AG09319 (cell line): ENCODE measurements at regions not wholly inside any gene's neighbourhood (a gene's known extent, or its start where the extent isn't known, plus 50 kb on each side); places are given as distances from the start of the nearest gene placed in this dataset.

Experiments
- DNase-seq: peaks from one replicate; pipeline ENCODE4 v3.0.0-alpha.2; 2010; ENCODE audit warnings: low read depth; ENCODE audit errors: extremely low read depth
- TF ChIP-seq, protein P1 (sequence below): IDR thresholded peaks from 2 replicates; pipeline ENCODE4 v1.5.1; 2011; ENCODE audit warnings: low read depth, mild to moderate bottlenecking, inconsistent platforms, low read length, moderate library complexity

DNA sequence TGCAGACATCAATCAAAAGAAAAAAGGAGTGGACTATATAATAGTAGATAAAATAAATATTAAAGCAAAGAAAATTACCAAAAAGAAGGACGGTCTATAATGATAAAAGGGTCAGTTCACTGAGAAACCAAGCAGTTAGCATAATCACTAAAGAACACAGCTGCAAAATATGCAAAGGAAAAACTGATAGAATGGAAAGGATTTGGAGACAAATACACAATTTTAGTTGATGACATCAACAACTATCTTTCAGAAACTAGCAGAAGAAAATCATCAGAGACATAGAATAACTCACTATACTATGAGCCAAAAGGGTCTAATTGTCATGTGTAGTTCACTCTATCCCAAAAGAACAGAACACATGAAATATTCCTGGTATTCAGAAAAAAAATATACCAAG is 316.4 kb upstream of the IGFBP3 start:
- DNase-seq, result no peak
- TF ChIP-seq, protein P1, sequence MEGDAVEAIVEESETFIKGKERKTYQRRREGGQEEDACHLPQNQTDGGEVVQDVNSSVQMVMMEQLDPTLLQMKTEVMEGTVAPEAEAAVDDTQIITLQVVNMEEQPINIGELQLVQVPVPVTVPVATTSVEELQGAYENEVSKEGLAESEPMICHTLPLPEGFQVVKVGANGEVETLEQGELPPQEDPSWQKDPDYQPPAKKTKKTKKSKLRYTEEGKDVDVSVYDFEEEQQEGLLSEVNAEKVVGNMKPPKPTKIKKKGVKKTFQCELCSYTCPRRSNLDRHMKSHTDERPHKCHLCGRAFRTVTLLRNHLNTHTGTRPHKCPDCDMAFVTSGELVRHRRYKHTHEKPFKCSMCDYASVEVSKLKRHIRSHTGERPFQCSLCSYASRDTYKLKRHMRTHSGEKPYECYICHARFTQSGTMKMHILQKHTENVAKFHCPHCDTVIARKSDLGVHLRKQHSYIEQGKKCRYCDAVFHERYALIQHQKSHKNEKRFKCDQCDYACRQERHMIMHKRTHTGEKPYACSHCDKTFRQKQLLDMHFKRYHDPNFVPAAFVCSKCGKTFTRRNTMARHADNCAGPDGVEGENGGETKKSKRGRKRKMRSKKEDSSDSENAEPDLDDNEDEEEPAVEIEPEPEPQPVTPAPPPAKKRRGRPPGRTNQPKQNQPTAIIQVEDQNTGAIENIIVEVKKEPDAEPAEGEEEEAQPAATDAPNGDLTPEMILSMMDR, result no peak

DNA sequence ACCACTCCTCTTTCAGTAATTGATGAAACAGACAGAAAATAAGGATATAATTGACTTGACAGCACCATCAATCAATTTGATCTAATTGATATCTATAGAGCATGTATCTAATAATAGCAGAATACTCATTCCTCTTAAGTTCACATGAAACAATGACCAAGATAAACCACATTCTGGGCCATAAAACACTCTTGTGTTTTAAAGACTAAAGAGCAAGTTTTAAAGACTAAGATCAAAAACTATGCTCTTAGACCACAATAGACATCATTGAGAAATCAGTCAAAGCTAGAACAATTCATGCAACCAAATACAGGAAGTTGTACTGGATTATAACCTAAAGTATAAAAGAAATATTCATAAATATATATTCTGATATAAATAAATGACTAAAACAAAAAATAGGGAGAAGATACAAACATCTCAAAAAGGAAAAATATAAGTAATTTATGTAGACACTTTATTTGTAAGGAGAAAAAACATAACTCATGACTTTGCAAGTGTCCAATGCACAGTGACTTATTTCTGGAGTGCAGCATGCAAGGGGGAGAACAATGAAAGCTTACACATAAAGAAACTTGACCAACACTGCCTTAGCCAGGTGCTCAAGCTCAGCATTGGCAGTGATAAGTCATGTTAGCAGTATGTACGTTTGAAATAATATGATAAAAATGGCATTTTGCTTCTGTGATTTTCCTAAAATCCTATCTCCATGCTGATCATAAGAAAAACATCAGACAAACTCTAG is 312.7 kb upstream of the IGFBP3 start:
- DNase-seq, result no peak
- TF ChIP-seq, protein P1, result no peak

DNA sequence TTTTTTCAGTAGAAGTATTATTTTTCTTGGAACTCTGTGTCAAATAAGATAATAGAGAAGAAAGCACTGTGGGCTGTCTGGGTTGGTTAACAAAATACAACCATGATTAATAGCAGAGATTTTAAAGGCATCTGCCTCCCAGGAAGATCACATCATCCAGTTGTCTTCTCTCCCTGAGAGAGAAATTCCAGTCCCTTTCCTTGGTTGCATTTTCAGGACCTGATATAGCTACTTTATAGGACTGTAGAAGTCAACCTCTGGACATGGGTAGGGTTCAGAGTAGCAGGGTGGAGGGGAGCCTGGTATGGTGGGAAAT is 309.9 kb upstream of the IGFBP3 start:
- no peak for DNase-seq
- TF ChIP-seq, protein P1, result no peak

DNA sequence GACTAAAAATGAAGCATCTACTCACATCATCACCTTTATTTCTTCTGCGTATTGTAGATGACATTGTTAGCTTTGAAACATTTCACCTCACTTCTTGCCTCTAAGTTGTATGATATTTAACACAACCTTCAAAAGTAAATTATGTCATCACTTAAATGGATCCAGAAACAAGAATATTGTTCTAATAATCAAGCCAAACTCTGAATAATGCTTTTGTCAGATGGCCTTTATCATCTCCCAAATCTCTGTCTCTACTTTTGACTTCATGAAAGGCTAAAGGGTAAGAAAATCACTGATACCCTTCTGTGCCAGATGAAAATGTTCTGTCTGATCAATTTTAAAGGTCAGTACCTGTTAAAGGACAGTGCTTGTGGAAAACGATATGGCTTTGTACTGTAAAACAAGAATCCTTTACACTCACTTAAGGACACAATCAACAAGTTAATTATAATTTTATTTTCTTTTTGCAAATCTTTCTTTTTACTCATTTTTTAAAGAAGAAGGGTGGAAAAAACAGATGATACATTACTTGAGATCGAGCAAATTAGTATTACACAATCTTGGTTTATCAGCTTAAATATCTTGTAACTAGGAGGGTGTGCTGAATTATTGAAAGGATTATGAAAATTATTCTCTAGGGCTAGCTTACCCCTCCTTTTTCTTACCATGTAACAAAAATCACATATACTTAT is 309.4 kb upstream of the IGFBP3 start:
- TF ChIP-seq, protein P1, result no peak
- DNase-seq, result no peak

DNA sequence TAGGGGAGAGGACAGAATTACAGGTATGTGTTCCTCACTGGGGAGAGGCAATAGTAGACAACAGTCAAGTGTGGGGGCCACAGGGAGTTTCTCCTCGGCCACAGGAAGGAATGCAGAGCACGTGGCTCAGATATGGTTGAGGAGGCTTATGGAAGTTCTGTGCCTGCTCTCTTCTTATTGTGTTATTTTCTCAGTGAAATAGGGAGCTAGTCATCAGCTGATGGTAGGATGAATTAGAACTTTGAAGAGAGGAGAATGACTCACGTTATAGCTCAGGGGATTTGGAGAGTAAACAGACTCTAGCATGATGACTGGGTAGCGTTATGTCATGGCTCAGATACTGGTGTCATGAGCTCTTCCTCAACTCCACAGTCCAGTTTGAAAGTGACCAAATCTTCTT is 308.3 kb upstream of the IGFBP3 start:
- DNase-seq, result peak; percentile 40
- TF ChIP-seq, protein P1, result no peak

DNA sequence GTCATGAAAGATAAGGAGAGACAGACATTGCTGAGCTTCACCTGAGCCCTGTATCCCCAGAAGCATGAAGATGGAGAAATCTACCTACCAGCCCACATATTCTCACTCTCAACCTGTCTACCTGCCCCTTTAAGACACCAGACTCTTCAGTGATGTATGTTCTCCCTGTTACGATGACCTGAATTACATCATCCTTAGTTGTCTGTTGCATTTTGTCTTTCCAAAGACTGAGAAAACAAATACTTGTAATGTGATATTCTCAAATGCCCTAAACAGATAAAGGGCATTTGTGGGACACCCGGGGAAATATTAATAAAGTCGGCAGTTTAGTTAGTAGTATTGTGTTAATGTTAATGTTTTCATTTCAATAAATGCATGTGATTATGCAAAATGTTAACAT is 305.8 kb upstream of the IGFBP3 start:
- TF ChIP-seq, protein P1, result no peak
- no peak for DNase-seq

DNA sequence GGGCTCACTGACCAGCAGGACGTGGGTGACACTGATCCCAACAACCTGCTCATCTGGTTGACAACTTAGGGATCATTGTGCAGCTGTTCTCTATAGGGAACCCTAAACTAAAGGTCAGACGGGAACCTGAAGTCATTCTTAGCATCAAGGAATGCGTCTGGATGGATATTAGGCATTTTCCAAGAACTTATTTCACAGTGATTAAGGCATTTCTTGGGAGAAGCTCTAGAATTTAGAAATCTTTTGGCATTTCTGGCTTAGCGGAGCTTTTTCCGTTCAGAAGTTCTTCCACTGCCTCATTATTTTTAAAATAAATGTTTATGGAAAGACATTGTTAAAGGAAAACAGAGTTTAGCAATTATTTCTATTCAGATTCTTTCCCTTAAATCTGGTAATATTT is 303.3 kb upstream of the IGFBP3 start:
- TF ChIP-seq, protein P1, result no peak
- no peak for DNase-seq
